ENCODE measurements at regions not wholly inside any gene's neighbourhood (a gene's known extent, or its start where the extent isn't known, plus 50 kb on each side); places are given as distances from the start of the nearest gene placed in this dataset.

GRCh38 chr3:166764698-166765318, 615.3 kb downstream of the ZBBX start:
- Histone ChIP-seq H3K36me3 (replicated peaks in 1 of 2; ENCODE audit: insufficient read depth in 1 of 2, low read depth in 2 of 2) (no peaks in the 10 kb centered on the region), H3K4me1 (no peaks in the 10 kb centered on the region), H3K9me3 (peaks cover 0 to 10% (median 0%) of the 10 kb centered on the region in 3 donors), H3K4me3 (no peak overlapping the region), H3K27me3 (no peaks in the 10 kb centered on the region), H3K27ac (no peak overlapping the region)
- DNase-seq (no peak), ATAC-seq (no peak)
- 69 to 92% methylated on average over 5 of the region's 5 CpGs for WGBS, 2 donors
- intact Hi-C loops (cut with DNase I): no loop called here
- TF ChIP-seq CTCF (IDR thresholded peaks at IDR 0.05): no peak
- TF ChIP-seq POLR2A (IDR thresholded peaks at IDR 0.05): no peak

- 63 to 67% methylated on average over 9 of the region's 9 CpGs for WGBS, 2 donors
- no peak for ATAC-seq
Measured at GRCh38 chr3:166759736-166760513, 620.2 kb downstream of the ZBBX start.

GRCh38 chr3:166752214-166752613, 627.9 kb downstream of the ZBBX start:
- DNase-seq: no peak
- Histone ChIP-seq H3K4me3 (no peak overlapping the region), H3K9me3 (no peaks in the 10 kb centered on the region), H3K4me1 (no peaks in the 10 kb centered on the region), H3K27me3 (no peaks in the 10 kb centered on the region), H3K27ac (no peak overlapping the region), H3K36me3 (replicated peaks in 1 of 2; ENCODE audit: insufficient read depth in 1 of 2, low read depth in 2 of 2) (no peaks in the 10 kb centered on the region)
- ATAC-seq: no peak
- no peak for TF ChIP-seq POLR2A (IDR thresholded peaks at IDR 0.05)
- no peak for TF ChIP-seq CTCF (IDR thresholded peaks at IDR 0.05)
- WGBS, 2 donors: 65 to 76% methylated on average over 2 of the region's 2 CpGs
- intact Hi-C loops (cut with DNase I): no loop called here

More at GRCh38 chr3:166759736-166760513, 620.2 kb downstream of the ZBBX start:
- TF ChIP-seq POLR2A (IDR thresholded peaks at IDR 0.05) (no peak), CTCF (IDR thresholded peaks at IDR 0.05) (no peak)
- intact Hi-C loops (cut with DNase I): no loop called here
- Histone ChIP-seq H3K36me3 (replicated peaks in 1 of 2; ENCODE audit: insufficient read depth in 1 of 2, low read depth in 2 of 2) (no peaks in the 10 kb centered on the region), H3K4me1 (no peaks in the 10 kb centered on the region), H3K9me3 (peaks cover 0 to 7% (median 0%) of the 10 kb centered on the region in 3 donors), H3K27me3 (no peaks in the 10 kb centered on the region), H3K4me3 (no peak overlapping the region), H3K27ac (no peak overlapping the region)
- DNase-seq: no peak

GRCh38 chr3:166743481-166744134, 636.5 kb downstream of the ZBBX start:
- H3K9me3 ChIP-seq: no peaks in the 10 kb centered on the region
- H3K27me3 ChIP-seq: no peaks in the 10 kb centered on the region
- H3K36me3 ChIP-seq (replicated peaks in 1 of 2; ENCODE audit: insufficient read depth in 1 of 2, low read depth in 2 of 2): no peaks in the 10 kb centered on the region
- H3K4me1 ChIP-seq: no peaks in the 10 kb centered on the region
- intact Hi-C loops (cut with DNase I): no loop called here
- no peak for TF ChIP-seq POLR2A (IDR thresholded peaks at IDR 0.05)
- ATAC-seq (no peak), DNase-seq (no peak)
- WGBS, 2 donors: 30 to 47% methylated on average over 2 of the region's 2 CpGs
- H3K27ac ChIP-seq: no peak overlapping the region
- no peak overlapping the region for H3K4me3 ChIP-seq

- Histone ChIP-seq H3K4me1 (no peaks in the 10 kb centered on the region), H3K9me3 (no peaks in the 10 kb centered on the region), H3K4me3 (no peak overlapping the region), H3K27ac (no peak overlapping the region), H3K27me3 (no peaks in the 10 kb centered on the region), H3K36me3 (replicated peaks in 1 of 2; ENCODE audit: insufficient read depth in 1 of 2, low read depth in 2 of 2) (no peaks in the 10 kb centered on the region)
- DNase-seq (no peak), ATAC-seq (no peak)
- 79 to 88% methylated on average over 3 of the region's 3 CpGs for WGBS, 2 donors
- intact Hi-C loops (cut with DNase I): no loop called here
- TF ChIP-seq CTCF (IDR thresholded peaks at IDR 0.05) (no peak), POLR2A (IDR thresholded peaks at IDR 0.05) (no peak)
Measured at GRCh38 chr3:166734734-166735133, 645.4 kb downstream of the ZBBX start.

Measured in body of pancreas (tissue), 4 donors.